ENCODE measurements at regions not wholly inside any gene's neighbourhood (a gene's known extent, or its start where the extent isn't known, plus 50 kb on each side); places are given as distances from the start of the nearest gene placed in this dataset.
"Not testable (repeated sequence)": the region's sequence is repeated elsewhere in the genome, so short reads cannot be mapped to it uniquely, and the experiment has no call there.

GRCh38 chr21:28126521-28127174 is 866.0 kb downstream of the LTN1 start:
- DNase-seq (ENCODE audit: low spot score): no peak

GRCh38 chr21:28124541-28124940 is 868.1 kb downstream of the LTN1 start:
- no peak for DNase-seq (ENCODE audit: low spot score)

GRCh38 chr21:28118570-28118969 is 874.1 kb downstream of the LTN1 start:
- DNase-seq (ENCODE audit: low spot score): no peak

- DNase-seq (ENCODE audit: low spot score): not testable (repeated sequence)
Observed at GRCh38 chr21:28114986-28115385, 877.7 kb downstream of the LTN1 start.

- DNase-seq (ENCODE audit: low spot score): no peak
Observed at GRCh38 chr21:28113718-28114117, 879.0 kb downstream of the LTN1 start.

GRCh38 chr21:28112511-28112910 is 880.2 kb downstream of the LTN1 start:
- DNase-seq (ENCODE audit: low spot score): no peak

- no peak for DNase-seq (ENCODE audit: low spot score)
Observed at GRCh38 chr21:28111151-28111619, 881.5 kb downstream of the LTN1 start.

GRCh38 chr21:28110716-28111115 is 882.0 kb downstream of the LTN1 start:
- DNase-seq (ENCODE audit: low spot score): no peak

- DNase-seq (ENCODE audit: low spot score): no peak
Observed at GRCh38 chr21:28110074-28110473, 882.6 kb downstream of the LTN1 start.

- DNase-seq (ENCODE audit: low spot score): no peak
Observed at GRCh38 chr21:28106370-28106890, 886.2 kb downstream of the LTN1 start.

GRCh38 chr21:28104346-28104745 is 888.3 kb downstream of the LTN1 start:
- no peak for DNase-seq (ENCODE audit: low spot score)

- DNase-seq (ENCODE audit: low spot score): peak; percentile 87
Observed at GRCh38 chr21:28100366-28100765, 892.3 kb downstream of the LTN1 start.

GRCh38 chr21:28099001-28099705 is 893.5 kb downstream of the LTN1 start:
- DNase-seq (ENCODE audit: low spot score): peak; percentile 18

GRCh38 chr21:28091466-28091865 is 901.2 kb downstream of the LTN1 start:
- no peak for DNase-seq (ENCODE audit: low spot score)

- no peak for DNase-seq (ENCODE audit: low spot score)
Observed at GRCh38 chr21:28090546-28090945, 902.1 kb downstream of the LTN1 start.

- no peak for DNase-seq (ENCODE audit: low spot score)
Observed at GRCh38 chr21:28089599-28090441, 902.9 kb downstream of the LTN1 start.

- DNase-seq (ENCODE audit: low spot score): no peak
Observed at GRCh38 chr21:28086861-28087581, 905.7 kb downstream of the LTN1 start.

GRCh38 chr21:28084951-28085350 is 907.7 kb downstream of the LTN1 start:
- no peak for DNase-seq (ENCODE audit: low spot score)

GRCh38 chr21:28083350-28083749 is 909.3 kb downstream of the LTN1 start:
- DNase-seq (ENCODE audit: low spot score): no peak

GRCh38 chr21:28078126-28078525 is 914.6 kb downstream of the LTN1 start:
- DNase-seq (ENCODE audit: low spot score): no peak

GRCh38 chr21:28074676-28075075 is 918.0 kb downstream of the LTN1 start:
- DNase-seq (ENCODE audit: low spot score): no peak

GRCh38 chr21:28072601-28073000 is 920.1 kb downstream of the LTN1 start:
- DNase-seq (ENCODE audit: low spot score): no peak

Data from COLO829 (cell line).